NCI-H1105 treated with DMSO at 0.1 percent for 48 hours (cell line): ENCODE measurements at regions not wholly inside any gene's neighbourhood (a gene's known extent, or its start where the extent isn't known, plus 50 kb on each side); places are given as distances from the start of the nearest gene placed in this dataset.

ENCODE experiments used
- DNase-seq: peaks from one replicate; lab custom pipeline; 2025; lab: John Stamatoyannopoulos, UW

DNA sequence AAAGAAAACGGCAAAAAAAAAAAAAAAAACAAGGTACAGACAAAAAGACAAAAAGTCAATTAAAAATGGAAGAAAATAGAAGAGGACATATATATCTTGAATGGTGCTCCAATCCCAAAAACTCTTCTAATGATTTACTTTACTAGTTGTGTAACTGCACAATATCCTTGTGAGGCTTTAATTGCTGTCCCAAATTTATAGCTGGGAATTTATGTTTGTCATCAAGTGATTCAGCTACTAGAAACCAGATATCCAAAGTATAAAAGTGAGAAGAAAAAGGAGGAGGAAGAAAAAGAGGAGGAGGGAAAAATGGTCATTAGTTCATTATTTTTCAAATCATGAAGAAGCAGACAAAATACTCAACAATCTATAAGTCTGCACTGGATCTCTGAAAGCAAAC lies 150.8 kb upstream of the ARPP21 start:
- DNase-seq, result no peak

DNA sequence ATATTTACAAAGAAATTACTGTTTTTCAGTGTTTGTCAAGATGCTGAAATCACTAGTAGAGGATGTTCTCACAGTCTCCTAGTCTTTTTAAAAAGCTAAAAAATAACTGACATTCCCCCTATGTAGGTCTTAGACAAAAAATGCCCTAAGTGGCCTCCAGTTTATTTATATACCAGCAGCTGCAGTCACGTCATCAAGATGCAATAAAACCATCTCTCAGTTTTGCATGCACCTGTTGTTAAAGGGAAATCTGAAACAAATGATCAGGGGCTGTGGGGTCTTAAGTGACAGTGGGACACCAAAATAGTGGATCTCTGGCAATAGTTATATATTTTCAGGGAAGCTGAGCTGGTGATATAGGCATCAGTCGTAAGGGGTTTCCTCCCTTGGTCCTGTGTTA lies 146.5 kb upstream of the ARPP21 start:
- peak; percentile 20 for DNase-seq

DNA sequence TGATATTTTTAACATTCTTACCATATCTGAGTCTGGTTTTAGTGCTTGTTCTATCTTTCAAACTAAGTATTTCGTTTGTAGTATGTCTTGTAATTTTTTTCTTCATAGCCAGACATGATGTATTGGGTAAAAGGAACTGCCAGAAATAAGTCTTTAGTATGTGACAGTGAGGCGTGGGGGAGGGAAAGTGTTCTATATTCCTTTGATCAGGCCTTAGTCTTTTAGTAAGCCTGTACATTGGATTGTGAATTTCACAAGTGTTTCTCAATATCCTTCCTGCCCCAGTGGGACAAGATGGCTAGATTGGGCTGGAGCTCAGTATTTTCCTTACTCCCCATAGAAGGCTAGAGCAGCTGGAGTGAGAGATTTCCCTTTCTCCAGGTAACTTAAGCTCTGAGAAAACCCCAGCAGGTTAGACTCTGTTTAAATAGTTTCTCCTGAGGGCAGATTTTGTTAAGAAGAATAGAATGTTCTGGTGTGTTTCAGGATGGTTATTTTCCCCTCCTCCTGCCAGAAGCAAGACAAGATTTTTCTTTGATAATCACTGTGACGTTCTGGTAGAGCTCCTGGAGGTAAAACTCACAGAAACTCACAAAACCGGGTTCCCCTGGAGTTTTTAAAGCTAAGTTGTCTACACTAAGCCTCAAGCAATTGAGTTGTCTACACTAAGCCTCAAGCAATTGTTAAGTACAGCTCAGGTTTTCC lies 140.7 kb upstream of the ARPP21 start:
- no peak for DNase-seq

DNA sequence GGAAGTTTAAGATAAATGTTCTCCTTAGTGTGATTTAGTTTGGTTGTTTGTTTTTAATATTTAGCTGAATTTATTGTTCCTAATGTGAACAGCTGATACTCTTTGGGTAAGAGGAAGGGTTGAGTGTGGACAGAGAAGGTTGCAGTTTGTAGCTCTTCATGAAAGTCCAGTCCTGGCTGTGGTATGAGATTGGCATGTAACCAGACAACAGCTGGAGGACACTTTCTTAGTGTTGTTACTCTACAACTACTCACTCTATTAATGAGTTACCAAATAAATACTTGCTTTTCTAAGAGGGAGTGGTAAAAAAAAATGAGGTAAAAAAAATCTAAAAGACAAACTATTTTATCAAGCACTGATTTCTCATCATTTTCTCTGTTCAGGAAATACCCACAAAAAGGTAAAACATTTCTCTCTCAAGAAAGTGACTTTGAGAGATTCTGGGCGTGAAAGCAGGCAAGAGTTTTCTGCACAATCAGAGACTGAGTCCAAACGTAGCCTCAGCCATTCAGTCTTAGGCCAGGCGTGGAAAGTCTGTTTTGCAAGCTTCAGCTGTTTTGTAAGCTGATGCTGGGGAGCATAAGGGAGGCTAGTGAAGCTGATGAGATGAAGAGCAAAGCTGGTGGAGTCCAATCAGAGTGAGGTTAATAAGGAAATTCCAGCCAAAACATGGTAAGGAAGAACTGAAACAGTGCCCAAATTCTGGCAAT lies 138.5 kb upstream of the ARPP21 start:
- no peak for DNase-seq

DNA sequence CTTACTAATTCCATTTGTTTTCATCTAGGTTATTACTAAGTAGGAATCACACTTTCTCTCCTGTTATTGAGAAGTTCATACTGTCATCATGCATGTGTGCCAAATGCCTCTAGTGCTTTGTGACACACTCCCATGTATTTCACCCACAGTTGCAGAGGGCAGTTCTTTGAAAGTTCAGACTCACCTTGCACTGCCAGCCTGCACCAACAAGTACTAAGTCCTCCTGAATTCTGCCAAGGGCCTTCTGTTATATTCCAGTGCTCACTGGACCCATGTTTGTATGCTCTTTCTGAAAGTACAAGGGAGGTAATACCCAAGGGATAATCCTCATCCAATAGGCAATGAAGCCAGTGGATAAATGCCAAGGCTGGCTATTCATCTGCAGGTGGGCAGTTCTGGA lies 136.6 kb upstream of the ARPP21 start:
- DNase-seq, result no peak

DNA sequence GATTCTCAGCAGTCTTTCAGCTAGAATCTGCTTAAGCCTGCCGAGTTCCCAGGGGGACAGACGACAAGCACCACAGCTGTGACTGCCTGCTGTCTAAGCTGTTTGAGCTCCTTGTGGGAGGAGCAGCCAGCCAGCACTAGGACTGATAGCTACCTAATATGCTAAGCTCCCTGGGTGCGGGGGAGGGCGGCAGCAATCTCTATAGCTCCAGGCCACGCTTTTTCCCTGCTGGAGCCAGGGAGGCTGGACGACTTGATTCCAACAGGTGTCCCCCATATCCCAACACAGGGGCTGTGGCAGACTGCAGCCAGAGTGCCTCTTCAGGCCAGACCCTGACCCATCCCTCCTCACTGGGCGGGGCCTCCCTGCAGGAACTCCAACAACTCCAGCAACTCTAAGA lies 134.1 kb upstream of the ARPP21 start:
- DNase-seq, result no peak

DNA sequence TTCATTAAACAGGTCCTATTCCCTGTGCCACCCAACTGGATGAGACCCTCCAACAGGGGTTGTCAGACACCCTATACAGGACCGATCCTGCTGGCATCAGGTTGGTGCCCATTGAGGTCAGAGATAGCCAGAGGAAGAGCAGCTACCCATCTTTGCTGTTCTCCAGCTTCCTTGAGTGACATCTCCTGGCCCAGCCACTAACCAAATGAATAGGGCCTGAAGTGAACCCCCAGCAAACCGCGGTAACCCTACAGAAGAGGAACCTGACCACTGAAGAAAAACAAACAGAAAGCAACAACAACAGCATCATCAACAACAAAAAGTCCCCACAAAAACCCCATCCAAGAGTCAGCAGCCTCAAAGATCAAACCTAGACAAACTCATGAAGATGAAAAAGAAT lies 133.6 kb upstream of the ARPP21 start:
- no peak for DNase-seq

DNA sequence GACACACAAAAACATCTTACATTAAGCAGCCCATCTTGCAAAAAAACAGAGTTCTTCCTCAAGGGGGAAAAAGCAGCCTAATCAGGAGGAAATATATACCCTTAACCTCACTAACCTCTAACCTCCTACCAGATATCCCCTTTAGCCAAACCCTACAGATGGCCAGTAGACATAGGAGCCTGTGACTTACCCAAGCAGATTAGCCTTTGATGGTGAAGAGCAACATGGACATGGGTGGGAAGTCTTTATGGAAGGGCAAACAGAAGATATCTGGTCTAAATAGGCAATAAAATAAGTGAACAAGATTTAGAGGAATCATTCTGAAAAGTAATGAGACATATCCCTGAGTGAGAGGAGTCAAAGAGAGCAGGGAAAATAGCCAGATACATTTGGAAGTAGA lies 119.4 kb upstream of the ARPP21 start:
- no peak for DNase-seq

DNA sequence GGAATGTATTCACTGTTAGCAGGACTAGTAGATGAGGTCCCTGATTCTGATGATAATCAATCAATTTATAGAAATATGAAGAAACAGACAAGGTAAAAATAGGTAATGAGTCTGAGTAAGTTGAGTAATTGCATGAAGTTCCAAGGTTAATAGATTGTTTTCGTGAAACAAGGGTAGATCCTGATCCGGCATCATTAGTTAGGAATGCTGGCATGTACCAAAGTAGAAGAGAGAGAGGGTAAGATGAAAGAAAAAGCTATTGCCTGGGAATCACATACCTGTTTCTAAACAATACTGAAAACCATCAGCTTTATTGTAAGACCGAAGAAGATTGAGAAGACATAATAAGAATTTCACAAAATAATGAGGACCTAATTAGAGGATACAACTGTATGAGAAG lies 118.1 kb upstream of the ARPP21 start:
- DNase-seq, result no peak

DNA sequence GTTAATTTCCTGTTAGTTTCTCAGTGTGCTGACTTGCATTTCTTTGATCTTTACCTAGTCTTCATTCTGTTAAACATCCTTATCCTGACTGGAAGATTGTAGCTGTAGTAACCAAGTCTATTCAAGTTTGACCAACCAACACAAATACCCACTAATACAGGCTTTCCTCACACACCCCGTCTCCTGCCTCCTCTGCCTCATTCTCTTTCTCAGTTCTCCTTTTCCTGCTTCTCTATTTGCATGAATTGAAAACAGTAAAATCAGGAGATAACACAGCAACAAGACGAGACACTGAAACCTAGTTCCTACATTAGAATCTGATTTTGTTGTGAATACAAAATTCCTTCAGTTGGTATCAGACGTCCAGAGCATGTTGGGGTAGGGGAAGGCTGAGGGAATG lies 116.9 kb upstream of the ARPP21 start:
- DNase-seq, result no peak

DNA sequence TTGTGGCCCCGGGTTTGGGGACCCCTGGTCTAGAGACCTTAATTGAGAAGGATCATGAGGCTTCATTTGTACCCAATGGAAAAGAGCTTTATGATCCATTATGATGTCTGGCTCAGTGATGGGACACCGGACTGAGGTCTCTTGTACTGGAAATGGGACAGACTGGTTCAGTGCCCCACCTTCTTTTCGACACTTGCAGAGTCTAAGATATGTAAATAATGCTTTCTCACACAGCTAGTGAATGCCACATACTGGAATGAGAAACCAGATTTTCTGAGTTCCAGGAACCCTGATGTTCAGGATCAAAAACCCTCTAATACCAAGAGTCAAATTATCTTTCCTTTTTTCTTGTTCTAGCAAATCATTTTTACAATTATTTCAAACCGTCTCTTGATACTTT lies 116.3 kb upstream of the ARPP21 start:
- no peak for DNase-seq

DNA sequence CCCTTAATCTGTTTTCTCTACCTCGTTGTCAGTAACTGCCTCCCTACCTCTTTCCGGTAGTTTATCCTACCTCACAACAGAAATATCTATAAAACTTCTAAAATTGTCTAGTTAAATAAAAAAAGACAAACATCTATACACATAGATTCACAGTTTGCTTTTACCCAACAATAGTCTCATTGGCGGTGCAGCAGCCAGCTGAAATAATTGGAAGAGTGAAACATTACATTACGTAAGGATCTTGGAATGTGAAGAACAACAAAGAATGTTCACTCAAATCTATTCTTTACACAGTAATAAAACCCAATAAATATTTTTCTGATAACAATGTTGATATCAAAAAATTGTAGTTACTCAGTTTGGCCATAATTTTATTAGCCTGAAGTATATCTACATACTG lies 115.5 kb upstream of the ARPP21 start:
- DNase-seq, result no peak

DNA sequence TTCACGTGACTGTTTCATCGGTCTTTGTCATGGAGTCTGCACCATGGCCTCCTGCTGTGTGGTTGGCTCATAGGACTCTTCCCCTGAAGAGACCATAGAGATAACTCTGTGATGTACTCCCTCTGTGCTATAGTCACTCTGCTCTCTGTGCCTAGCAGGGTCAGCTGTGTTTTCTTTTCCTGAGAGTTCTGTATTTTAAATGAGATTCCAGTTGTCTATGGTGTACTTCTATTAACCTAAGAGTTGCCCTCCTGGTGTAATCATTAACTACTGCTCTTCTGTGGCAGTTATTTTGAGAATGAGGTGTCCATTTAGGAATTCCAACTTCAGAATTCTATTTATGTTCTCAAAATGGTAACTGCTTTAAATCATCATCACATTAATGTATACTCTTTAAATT lies 114.5 kb upstream of the ARPP21 start:
- DNase-seq, result no peak

DNA sequence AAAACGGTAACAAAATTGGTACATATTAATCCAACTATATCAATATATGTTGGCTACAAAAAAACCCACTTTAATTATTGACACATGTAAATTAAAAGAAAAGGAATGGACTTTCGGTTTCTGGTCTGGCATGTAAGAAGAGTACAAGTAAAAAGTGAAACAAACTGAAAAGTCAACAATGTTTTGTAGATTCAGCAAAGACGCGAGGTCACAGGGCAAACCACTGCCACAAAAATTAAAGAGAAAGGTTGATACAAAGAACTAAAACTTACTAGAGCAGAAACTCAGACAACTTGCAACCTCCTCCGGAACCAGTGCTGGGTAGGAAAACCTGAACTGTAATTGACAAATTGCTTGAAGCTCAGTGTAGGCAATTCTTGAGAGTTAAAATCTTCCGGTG lies 110.6 kb upstream of the ARPP21 start:
- DNase-seq, result no peak

DNA sequence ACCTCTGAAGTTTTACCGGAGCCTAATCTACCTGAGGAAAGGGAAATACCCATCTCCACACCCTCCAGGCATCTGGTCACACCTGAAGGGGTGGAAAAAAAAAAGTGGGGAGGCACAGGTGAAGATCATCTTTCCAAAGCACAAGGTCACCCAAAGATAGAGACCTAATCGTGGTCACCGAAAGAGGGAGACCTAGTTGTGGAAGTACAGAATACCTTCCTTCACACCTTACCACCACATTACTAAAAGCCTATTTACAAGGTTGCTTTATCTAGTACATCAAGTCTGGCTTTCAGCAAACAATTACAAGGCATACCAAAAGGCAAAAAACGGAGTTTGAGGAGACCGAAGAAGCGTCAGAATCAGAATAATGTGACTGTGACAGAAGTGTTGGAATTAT lies 110.0 kb upstream of the ARPP21 start:
- no peak for DNase-seq

DNA sequence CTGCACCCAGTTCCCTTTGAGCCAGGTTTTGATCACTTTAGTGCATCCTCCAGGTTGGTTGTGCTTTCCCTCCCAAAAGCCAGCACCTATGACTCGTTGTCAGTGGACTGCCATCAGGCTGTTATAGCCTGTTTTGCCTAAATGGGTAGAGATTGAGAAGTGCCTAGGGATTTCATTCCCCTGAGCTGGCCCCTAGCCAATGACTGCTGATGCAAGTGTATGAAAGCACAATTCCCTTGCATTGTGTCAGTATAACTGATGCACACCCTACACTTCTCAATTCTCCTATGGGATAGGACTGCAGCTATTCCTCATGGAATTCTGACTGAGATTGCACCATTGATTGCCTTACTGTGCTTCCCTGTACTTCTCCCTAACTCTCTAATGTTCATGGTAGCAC lies 102.1 kb upstream of the ARPP21 start:
- peak; percentile 11 for DNase-seq

DNA sequence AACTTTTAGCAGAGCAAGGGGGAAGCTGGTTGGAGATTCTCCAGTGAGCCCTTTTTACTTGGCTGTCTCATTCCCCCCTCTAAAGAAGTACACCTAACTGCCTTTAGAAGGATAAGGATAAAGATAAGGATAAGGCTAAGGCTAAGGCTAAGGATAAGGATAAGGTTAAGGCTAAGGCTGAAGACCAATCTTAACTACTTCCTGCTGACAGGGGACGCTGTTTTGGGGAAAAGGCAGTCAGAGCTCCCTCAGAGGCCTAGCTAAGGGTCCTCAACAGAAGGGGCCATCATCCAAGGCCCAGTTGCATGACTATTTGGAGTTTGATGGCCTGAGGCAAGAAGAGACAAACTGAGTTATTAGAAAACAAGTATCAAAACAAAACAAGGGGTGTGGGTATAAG lies 94.3 kb upstream of the ARPP21 start:
- no peak for DNase-seq

DNA sequence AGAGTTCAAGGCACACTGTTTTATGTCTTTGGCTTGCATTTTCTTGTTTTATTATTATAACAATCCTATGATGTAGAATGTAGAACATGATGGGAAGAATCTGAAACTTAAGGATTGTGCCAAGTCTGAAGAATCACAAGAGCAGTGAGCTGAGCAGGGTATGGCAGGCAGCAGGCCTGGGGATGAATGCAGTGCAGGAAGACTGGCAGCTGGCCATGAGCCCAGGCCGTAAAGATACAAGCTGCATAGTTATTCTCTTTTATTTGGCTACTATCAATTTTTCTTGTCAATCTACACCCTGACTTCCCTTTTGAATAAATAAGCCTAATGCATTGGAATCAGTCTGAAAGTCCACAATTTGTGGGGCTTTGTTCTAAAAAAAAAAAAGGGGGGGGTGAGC lies 89.6 kb upstream of the ARPP21 start:
- peak; percentile 2 for DNase-seq

DNA sequence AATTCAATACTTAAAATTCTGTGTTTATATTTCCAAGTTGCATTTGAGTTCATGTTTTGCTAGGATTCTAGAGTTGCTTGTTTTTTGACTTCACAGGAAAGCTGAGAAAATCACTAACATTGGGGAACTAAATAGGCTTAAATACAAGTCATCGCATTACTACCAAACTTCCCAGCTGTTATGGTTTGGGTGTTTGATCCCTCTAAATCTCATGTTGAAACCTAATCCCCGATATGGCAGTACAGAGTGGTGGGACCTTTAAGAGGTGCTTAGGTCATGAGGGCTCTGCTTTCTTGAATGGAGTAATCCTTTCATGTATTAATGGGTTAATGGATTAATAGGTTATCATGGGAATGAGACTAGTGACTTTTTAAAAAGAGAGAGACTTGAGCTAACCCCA lies 77.2 kb upstream of the ARPP21 start:
- no peak for DNase-seq

DNA sequence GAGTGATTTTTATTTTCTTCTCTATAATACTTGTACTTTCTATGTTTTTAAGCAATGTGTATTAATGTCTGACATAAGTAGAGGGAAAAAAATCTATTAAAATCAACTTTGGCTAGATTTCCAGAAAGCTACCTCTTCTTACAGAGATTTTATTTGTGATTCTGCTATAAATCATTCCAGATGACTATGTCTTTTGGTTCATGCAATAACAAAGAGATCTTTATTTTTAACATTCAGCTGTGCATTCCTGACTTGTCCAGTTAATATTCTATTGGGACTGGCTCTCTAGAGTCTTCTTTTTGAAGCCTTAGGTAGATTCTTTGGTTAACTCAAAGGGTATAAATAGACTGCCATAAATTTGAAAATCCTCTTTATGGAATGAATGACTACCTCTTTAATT lies 74.3 kb upstream of the ARPP21 start:
- no peak for DNase-seq
